Stimulated activated CD8-positive, alpha-beta memory T cell treated with anti-CD3 and anti-CD28 coated beads, Interleukin-7, amount 100 ng/mL, for 1 hour (primary cell): ENCODE measurements at regions not wholly inside any gene's neighbourhood (a gene's known extent, or its start where the extent isn't known, plus 50 kb on each side); places are given as distances from the start of the nearest gene placed in this dataset.
"Not testable (repeated sequence)": the region's sequence is repeated elsewhere in the genome, so short reads cannot be mapped to it uniquely, and the experiment has no call there.

Source experiments
- DNase-seq, 2 donors: peaks; one replicate each; pipeline ENCODE4 v3.0.0-alpha.2; 2020; ENCODE audit warnings: low read depth in 2 of 2

DNA sequence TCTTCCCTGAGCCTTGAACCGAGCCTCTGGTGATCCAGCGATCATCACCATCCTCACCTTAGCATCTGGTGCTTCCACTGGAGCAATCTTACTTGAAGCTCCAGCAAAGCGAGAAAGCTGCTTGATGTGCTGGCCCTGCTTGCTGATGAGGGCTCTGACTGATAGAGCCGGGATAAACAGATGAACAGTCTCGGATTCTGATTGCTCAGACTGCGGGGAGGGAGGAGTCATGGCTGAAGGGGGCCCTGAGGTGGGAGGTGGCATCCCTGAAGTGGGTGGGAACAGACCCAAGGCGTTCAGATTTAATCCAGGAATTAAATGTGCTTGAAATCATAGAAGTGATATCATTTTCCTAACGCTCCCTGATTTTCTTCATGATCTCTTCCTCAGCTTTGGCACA lies 74.4 kb upstream of the RPS6KA2 start:
- not testable (repeated sequence) for DNase-seq

DNA sequence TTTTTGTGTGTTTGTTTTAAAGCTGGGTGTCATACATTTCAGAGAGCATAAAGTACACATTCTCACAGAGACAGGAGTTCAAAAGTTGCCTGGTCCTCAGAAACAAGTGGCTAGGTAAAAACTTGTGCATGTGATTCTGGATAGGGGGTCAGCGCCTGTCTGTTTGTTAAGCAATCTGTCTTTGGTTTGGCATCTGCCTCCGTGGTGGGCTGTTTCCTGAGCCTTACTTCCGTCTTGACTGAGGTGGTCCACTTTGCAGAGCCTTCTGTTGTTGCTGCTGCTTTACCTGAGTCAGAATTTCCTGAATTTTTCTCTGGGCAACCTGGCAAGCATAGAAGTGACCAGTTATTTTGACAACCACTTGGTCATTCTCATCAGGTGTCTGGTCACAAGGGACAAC lies 73.8 kb upstream of the RPS6KA2 start:
- not testable (repeated sequence) for DNase-seq

DNA sequence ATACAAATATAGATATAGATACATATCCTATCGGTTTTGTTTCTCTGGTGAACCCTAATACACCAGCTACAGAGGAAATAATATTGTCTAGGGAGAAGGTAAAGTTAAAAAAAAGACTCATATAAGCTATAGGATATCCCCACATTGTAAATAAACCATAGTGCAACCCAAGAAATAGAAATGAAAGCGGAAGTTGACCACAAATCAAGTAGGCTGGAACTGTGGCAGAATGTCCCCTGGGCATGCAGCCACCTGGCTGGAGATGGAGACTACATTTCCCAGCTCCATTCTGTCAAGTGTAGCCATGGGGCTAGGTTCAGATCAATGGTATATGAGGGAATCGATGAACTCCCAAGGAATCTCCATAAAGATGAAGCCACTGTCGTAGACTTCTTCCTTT lies 70.1 kb upstream of the RPS6KA2 start:
- DNase-seq = no peak

DNA sequence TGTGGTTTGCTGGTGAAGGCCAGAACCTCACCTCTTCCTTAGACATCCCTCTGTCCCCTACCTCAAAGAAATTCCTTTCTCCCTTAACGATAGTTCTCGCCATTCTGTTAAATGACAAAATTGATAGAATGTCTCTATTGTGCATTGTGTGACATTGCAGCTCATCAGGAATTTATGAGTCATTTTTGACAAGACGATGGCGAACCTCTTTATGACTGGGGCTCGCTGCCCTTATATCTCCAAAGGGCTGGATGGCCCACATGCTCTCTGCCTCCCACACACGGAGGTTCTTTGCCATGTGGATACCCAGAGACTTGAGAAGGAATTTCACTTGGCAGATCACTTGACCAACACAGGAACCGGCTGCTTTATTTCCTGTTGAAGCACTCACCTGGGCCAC lies 66.8 kb upstream of the RPS6KA2 start:
- DNase-seq = no peak

DNA sequence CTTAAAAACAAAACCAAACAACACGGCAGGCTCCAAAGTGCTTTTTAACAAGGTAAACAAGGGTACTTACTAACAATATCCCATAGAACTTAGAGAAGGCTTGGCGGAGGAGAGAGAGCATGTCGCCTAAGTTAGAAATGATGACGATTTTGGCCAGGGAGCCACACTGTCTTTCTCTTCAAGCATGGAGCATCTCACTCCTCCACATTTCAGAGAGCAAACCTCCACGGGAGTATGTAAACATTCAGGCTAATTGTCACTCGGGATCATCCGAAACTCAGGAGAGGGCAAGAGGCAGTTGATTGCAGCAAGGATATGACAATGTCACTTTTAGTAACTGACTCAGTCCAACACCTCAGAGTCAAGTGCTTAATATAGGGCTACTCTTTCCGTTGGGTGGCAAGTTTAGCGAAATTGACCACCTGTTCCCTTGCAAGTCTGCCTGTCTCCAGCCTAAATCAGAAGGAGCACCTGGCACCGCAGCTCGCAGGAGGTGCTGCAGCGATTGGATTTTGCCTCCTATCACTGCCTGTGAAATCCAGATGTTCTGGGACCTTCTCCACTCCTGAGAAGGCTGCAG lies 65.8 kb upstream of the RPS6KA2 start:
- DNase-seq = no peak

DNA sequence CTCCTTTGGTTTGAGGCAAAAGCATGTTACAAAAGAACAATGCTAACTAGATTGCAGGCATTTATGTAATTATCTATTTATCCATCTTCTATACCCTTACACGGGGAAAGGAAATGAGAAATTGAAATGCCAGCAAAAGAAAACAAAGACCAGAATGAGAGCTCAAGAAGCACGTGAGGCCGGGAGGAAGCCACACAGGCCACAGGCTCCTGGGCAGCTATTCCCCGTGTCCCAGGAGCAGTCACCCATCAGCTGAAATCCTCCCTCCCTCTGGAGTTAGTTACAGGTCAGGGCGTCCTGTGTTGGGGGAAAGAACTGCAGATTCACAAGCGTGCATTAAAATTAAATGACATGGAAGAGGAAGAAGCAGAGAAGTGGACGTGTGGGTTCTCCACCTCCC lies 64.7 kb upstream of the RPS6KA2 start:
- DNase-seq = no peak

DNA sequence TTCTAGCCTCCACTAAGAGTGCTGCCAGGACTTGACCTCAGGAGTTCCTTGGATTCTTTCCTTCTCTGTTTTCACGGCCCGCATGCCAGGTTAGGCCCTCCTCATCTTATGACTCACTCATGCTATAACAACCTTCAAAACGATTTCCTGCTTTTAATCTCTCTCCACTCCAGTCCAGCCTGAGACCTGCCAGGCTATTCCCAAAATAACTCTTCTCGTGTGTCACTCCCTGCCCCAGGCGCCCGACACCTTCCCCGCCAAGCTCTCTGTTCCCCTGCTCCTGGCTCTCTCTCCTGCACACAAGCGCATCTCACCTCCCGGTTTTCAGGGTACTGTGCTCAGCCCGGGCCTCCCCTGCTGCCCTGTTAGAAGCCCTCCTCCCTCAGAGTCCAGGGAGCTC lies 64.1 kb upstream of the RPS6KA2 start:
- no peak for DNase-seq

DNA sequence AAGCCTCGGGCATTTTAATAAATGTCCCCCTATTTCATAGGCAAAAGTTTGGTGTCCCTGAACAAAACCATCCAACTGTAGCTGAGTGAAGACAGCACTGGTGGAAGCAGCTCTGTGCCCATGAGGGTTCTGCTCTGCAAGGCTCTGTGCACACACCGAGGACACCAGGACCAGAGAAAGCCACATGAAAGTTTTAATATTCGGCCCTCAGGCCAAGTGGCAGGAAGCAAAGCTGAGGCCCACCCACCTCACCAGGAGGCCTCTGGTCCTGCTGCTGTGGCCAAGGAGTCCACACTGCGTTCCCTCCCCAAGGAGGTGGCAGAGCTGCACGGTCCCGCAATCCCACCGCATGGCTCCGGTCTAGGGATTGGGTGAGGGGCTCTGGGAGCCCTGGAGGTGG lies 62.6 kb upstream of the RPS6KA2 start:
- no peak for DNase-seq

DNA sequence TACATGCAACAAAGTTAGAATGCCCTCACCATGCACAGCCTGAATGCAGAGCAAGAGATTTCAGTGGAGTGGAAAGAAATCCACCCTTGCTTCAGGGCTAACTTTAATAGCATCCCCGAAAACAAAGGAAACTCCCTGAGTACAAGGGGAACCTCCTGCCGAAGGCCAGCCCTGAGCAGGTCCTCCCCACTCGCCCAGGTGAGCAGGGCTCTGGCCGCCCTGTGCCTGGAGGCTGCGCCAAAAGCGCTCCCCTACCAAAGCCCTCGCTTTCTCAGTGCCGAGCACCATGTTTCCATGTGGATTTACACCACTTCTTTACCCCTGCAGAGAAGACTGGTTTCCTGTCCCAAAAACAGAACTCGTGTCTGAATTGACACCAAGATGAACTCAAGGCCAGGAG lies 61.9 kb upstream of the RPS6KA2 start:
- DNase-seq = no peak

DNA sequence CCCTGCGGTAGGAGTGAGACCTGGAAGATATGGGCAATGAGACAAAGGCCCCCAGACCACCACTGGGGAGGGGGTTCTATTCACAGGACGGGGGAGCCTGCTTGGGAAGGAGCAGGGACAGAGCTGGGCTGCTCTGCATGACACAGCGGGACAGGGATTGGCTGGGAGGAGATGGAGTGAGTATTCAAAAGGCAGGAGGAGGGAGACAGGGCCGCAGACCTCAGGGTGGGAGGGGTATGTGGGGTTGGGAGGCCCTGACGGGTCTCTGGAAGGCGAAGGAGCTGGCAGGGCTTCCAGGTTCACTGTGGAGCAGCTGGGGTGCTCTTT lies 60.8 kb upstream of the RPS6KA2 start:
- no peak for DNase-seq

DNA sequence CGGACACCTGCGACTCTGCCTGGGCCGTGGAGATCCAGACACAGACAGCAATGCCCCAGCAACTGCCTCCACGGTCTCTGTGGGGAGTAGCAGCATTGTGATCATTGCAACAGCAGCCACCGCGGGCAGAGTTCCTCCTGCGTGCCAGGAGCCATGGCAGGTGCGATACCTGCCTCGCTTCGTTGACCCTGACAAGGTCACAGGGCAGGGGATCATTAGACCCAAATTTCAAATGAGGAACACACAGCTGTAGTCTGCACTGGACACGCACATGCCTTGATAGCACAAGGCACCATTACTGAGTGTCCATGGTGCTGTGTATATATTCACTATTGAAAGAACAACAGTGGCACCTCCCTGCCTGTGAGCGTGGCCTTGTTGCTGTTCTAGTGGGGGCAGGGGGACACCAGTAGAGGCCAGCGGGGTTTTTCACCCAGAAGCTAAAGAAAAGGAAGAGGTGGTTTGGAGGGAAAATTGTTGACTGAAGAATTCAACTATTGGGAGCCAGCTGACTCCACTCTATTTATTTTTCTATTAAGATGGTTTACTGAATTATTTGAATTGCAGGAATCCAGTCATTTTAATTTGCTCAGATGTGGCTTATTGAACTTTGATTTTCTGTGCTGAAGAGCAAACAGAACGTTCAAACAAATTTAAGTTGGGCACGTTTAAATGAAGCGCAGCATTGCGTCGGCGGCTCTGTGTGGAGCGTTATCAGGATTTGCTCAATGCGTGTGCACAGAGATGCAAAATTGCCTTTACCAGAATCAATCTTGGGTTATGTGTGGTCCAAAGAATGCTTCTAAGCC lies 60.2 kb upstream of the RPS6KA2 start:
- no peak for DNase-seq

DNA sequence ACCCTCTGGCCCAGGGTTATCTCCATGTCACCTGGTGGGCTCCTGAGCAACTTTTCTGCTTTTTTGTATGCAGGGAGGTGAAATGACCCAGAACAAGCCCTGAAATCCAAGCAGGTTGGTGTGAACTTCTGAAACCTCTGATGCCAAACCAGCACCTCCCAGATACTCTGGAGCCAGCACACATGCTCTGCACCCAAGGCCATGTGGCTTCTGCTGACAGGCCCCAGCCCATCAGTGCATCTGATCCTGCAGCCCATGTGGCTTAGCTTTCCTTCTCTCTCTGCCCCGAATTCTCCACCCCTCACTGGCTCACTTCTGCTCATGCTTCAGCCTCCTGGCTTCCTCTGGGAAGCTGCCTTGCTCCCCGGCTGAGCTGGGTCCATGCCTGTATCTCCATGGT lies 59.3 kb upstream of the RPS6KA2 start:
- DNase-seq = no peak

DNA sequence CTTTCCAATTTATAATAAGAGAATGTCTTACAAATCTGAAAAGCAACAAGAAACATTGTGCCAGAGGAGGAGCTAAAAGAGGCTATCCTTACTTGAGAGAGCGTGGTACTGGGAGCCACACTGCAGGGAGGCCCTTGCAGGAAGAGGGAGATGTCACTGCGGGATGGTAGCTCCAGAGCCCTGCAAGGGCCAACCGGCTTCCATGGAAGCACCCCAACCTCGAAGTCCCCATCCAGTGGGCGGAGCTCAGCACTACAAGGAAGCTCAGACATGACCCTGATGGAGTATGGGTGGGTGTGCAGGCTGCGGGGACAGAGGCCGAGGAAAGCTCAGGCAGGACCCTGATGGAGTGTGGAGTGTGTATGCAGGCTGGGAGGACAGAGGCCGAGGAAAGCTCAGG lies 57.8 kb upstream of the RPS6KA2 start:
- no peak for DNase-seq

DNA sequence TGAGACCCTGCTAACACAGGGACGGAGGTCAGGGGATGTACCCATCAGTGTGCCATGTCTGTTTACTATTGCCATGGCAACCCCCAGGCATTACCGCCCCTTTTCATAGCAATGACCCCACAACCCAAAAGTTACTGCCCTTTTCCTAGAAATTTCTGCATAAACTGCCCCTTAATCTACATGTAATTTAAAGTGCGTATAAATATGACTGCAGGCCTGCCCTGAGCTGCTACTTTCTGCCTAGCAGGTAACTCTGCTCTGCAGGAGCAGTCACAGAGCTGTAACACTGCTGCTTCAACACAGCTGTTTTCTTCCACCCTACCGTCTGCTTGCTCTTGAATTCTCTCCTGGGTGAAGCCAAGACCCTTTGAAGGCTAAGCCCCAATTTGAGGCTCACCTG lies 57.1 kb upstream of the RPS6KA2 start:
- DNase-seq = no peak

DNA sequence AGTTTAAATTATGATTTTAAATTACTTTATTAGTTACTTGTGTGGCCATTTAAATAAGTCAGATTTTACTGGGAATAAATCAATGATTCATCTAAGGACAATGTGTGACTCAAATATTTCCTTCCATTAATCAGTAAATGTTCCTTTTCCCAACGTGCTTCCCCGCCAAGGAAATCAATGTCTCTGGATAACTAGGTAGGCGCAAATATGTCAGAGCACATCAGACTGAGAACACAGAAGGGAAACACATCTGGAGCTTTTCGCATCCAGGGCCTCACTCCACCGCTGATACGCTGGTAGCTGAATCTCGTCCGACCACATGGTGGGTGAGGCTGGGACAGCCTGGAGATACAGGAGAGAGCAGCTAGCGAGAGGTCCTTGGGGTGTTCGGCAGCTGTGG lies 56.4 kb upstream of the RPS6KA2 start:
- no peak for DNase-seq

DNA sequence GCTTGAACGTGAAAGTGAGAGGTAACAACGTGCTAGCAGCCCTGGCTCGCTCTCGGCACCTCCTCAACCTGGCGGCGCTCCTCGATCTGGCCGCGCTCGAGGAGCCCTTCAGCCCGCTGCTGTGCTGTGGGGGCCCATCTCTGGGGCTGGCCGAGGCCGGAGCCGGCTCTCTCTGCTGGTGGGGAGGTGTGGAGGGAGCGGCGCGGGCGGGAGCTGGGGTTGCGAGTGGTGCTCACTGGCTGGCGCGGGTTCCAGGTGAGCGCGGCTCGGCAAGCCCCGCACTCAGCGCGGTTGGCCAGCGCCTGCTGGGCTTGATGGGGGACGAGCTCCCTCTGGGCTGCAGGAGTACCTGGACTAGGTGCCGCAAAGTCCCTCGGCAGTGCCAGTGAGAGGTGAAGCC lies 52.5 kb upstream of the RPS6KA2 start:
- DNase-seq = no peak

DNA sequence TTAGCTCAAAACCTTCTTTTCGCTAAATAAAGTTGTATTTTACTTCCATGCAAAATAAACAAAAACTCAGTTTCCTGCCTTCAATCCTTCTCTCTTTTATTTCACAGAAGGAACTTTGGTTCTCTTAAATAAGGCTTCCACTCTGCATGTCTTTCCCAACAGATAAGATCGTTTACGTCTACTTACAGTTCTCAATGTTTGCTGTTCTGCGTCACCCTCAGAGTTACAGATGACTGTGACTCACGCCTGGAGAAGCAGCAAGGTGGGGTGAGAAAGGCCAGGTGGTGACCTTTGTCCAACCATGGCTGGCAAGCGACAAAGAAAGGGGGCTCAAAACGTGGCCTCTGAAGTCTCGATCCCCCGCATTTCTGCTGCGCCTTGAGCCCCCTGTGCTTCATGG lies 51.4 kb upstream of the RPS6KA2 start:
- no peak for DNase-seq

DNA sequence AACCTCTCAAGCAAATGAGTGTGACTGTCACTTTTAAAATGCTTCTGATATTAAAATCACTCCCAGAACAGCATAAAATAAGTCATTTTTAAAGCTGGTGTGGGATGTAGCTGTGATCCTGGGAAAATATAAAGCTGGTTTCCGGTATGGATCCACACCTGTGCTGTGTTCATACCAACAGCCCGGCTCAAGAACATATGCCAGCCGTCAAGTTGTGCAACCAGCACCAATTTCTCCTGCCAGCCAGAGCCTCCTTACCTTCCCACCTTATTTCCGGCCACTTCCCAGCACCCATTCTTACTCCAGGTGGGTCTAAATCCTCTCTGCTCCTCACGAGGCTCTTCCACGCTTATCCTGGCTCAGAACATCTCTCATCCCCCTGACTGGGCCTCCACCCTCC lies 50.9 kb upstream of the RPS6KA2 start:
- DNase-seq = no peak
